ENCODE measurements at regions not wholly inside any gene's neighbourhood (a gene's known extent, or its start where the extent isn't known, plus 50 kb on each side); places are given as distances from the start of the nearest gene placed in this dataset.

GRCh38 chr10:107490389-107490788, 325.9 kb upstream of the SORCS1 start:
- no peak overlapping the region for H3K27ac Mint-ChIP-seq
- peaks cover under 1% of the 10 kb centered on the region for H3K4me1 Mint-ChIP-seq (ENCODE audit: unreplicated experiment)
- DNase-seq (ENCODE audit: extremely low spot score, unreplicated experiment): no peak
- TF ChIP-seq CTCF (conservative IDR thresholded peaks at IDR 0.05): no peak
- H3K9me3 Mint-ChIP-seq: no peaks in the 10 kb centered on the region
- H3K4me3 Mint-ChIP-seq: no peak overlapping the region
- peaks cover 42% of the 10 kb centered on the region for H3K27me3 Mint-ChIP-seq
- H3K36me3 Mint-ChIP-seq: no peaks in the 10 kb centered on the region

GRCh38 chr10:107487284-107487683, 322.8 kb upstream of the SORCS1 start:
- no peak for DNase-seq (ENCODE audit: extremely low spot score, unreplicated experiment)
- peaks cover 31% of the 10 kb centered on the region for H3K27me3 Mint-ChIP-seq
- H3K9me3 Mint-ChIP-seq: peaks cover 4% of the 10 kb centered on the region
- H3K4me3 Mint-ChIP-seq: no peak overlapping the region
- H3K4me1 Mint-ChIP-seq (ENCODE audit: unreplicated experiment): peaks cover 4% of the 10 kb centered on the region
- no peak for TF ChIP-seq CTCF (conservative IDR thresholded peaks at IDR 0.05)
- H3K27ac Mint-ChIP-seq: no peak overlapping the region
- H3K36me3 Mint-ChIP-seq: no peaks in the 10 kb centered on the region

GRCh38 chr10:107485019-107485418, 320.5 kb upstream of the SORCS1 start:
- Mint-ChIP-seq H3K27ac (no peak overlapping the region), H3K9me3 (peaks cover 5% of the 10 kb centered on the region), H3K4me1 (ENCODE audit: unreplicated experiment) (peaks cover 4% of the 10 kb centered on the region), H3K4me3 (no peak overlapping the region), H3K36me3 (no peaks in the 10 kb centered on the region), H3K27me3 (peaks cover 28% of the 10 kb centered on the region)
- no peak for TF ChIP-seq CTCF (conservative IDR thresholded peaks at IDR 0.05)
- DNase-seq (ENCODE audit: extremely low spot score, unreplicated experiment): no peak

GRCh38 chr10:107481881-107482280, 317.4 kb upstream of the SORCS1 start:
- H3K9me3 Mint-ChIP-seq: peaks cover 5% of the 10 kb centered on the region
- no peak overlapping the region for H3K27ac Mint-ChIP-seq
- peaks cover 4% of the 10 kb centered on the region for H3K4me1 Mint-ChIP-seq (ENCODE audit: unreplicated experiment)
- H3K36me3 Mint-ChIP-seq: no peaks in the 10 kb centered on the region
- TF ChIP-seq CTCF (conservative IDR thresholded peaks at IDR 0.05): no peak
- DNase-seq (ENCODE audit: extremely low spot score, unreplicated experiment): no peak
- H3K4me3 Mint-ChIP-seq: no peak overlapping the region
- H3K27me3 Mint-ChIP-seq: peaks cover 14% of the 10 kb centered on the region

- Mint-ChIP-seq H3K36me3 (no peaks in the 10 kb centered on the region), H3K27me3 (peaks cover 11% of the 10 kb centered on the region), H3K4me1 (ENCODE audit: unreplicated experiment) (peaks cover 10% of the 10 kb centered on the region), H3K27ac (no peak overlapping the region), H3K4me3 (no peak overlapping the region), H3K9me3 (peaks cover 5% of the 10 kb centered on the region)
- no peak for TF ChIP-seq CTCF (conservative IDR thresholded peaks at IDR 0.05)
- DNase-seq (ENCODE audit: extremely low spot score, unreplicated experiment): no peak
Observed at GRCh38 chr10:107481224-107481623, 316.7 kb upstream of the SORCS1 start.

GRCh38 chr10:107480781-107481180, 316.3 kb upstream of the SORCS1 start:
- H3K27ac Mint-ChIP-seq: no peak overlapping the region
- H3K36me3 Mint-ChIP-seq: no peaks in the 10 kb centered on the region
- H3K4me3 Mint-ChIP-seq: no peak overlapping the region
- H3K27me3 Mint-ChIP-seq: peaks cover 8% of the 10 kb centered on the region
- H3K4me1 Mint-ChIP-seq (ENCODE audit: unreplicated experiment): peaks cover 14% of the 10 kb centered on the region
- no peak for DNase-seq (ENCODE audit: extremely low spot score, unreplicated experiment)
- TF ChIP-seq CTCF (conservative IDR thresholded peaks at IDR 0.05): no peak
- H3K9me3 Mint-ChIP-seq: peaks cover 5% of the 10 kb centered on the region

Measured in type B pancreatic cell (in vitro differentiated cells).